Upper lobe of right lung (tissue), 1 donor: ENCODE measurements at regions not wholly inside any gene's neighbourhood (a gene's known extent, or its start where the extent isn't known, plus 50 kb on each side); places are given as distances from the start of the nearest gene placed in this dataset.

Source experiments
- ATAC-seq: fragments of 200-7000 bp; cut with Tn5 transposase; one replicate; pipeline ENCODE4 v1.9.1; 2020; ENCODE audit warnings: mild to moderate bottlenecking, moderate library complexity
- DNase-seq: peaks from one replicate; pipeline ENCODE4 v3.0.0-alpha.2; 2020
- H3K27ac ChIP-seq: fragments of 200-600 bp; one replicate; pipeline ENCODE4 v1.8.0; 2022
- H3K27me3 ChIP-seq: fragments of 200-600 bp; one replicate; pipeline ENCODE4 v1.8.0; 2022; ENCODE audit warnings: mild to moderate bottlenecking
- H3K36me3 ChIP-seq: fragments of 200-600 bp; one replicate; pipeline ENCODE4 v1.8.0; 2022
- H3K4me1 ChIP-seq: fragments of 200-600 bp; one replicate; pipeline ENCODE4 v1.8.0; 2022
- H3K4me3 ChIP-seq: fragments of 200-600 bp; one replicate; pipeline ENCODE4 v1.8.0; 2022; ENCODE audit warnings: mild to moderate bottlenecking
- H3K9me3 ChIP-seq: fragments of 200-600 bp; one replicate; pipeline ENCODE4 v1.8.0; 2022
- CTCF ChIP-seq: fragments of 200-600 bp; IDR thresholded peaks from one replicate; pipeline ENCODE4 v1.8.0; 2022; ENCODE audit warnings: antibody characterized with exemption
- intact Hi-C: fragments of 100-400 bp; cut with DNase I; formaldehyde crosslinking; loops from one replicate; pipeline ENCODE4 v1.11.0; 2022
- donor health status: DM: no; HTN: yes; CAD: no; lungs with severe emphysema.

GRCh38 chr4:142933207-142933606 lies 87.1 kb upstream of the INPP4B start:
- Histone ChIP-seq H3K27ac (no peak overlapping the region), H3K9me3 (no peaks in the 10 kb centered on the region), H3K36me3 (no peaks in the 10 kb centered on the region), H3K27me3 (no peaks in the 10 kb centered on the region), H3K4me3 (no peak overlapping the region), H3K4me1 (no peaks in the 10 kb centered on the region)
- intact Hi-C loops: no loop called here
- DNase-seq: no peak
- TF ChIP-seq CTCF: no peak
- ATAC-seq: no peak

- H3K9me3 ChIP-seq: no peaks in the 10 kb centered on the region
- no peak overlapping the region for H3K4me3 ChIP-seq
- no peak for DNase-seq
- ATAC-seq: no peak
- no peaks in the 10 kb centered on the region for H3K27me3 ChIP-seq
- H3K36me3 ChIP-seq: no peaks in the 10 kb centered on the region
- H3K4me1 ChIP-seq: no peaks in the 10 kb centered on the region
- intact Hi-C loops: no loop called here
- TF ChIP-seq CTCF: no peak
- H3K27ac ChIP-seq: no peak overlapping the region
Measured at GRCh38 chr4:142940425-142941330, 94.6 kb upstream of the INPP4B start.

- Histone ChIP-seq H3K27me3 (no peaks in the 10 kb centered on the region), H3K4me1 (no peaks in the 10 kb centered on the region), H3K9me3 (no peaks in the 10 kb centered on the region), H3K4me3 (no peak overlapping the region), H3K27ac (no peak overlapping the region), H3K36me3 (no peaks in the 10 kb centered on the region)
- ATAC-seq (no peak), DNase-seq (no peak)
- intact Hi-C loops: no loop called here
- TF ChIP-seq CTCF: no peak
Measured at GRCh38 chr4:142944565-142944964, 98.5 kb upstream of the INPP4B start.

GRCh38 chr4:142952821-142953580 lies 106.9 kb upstream of the INPP4B start:
- H3K4me3 ChIP-seq: no peak overlapping the region
- no peak overlapping the region for H3K27ac ChIP-seq
- H3K27me3 ChIP-seq: no peaks in the 10 kb centered on the region
- DNase-seq (no peak), ATAC-seq (no peak)
- TF ChIP-seq CTCF: no peak
- H3K9me3 ChIP-seq: no peaks in the 10 kb centered on the region
- no peaks in the 10 kb centered on the region for H3K4me1 ChIP-seq
- intact Hi-C loops: no loop called here
- H3K36me3 ChIP-seq: no peaks in the 10 kb centered on the region

GRCh38 chr4:142954415-142954814 lies 108.3 kb upstream of the INPP4B start:
- no peaks in the 10 kb centered on the region for H3K4me1 ChIP-seq
- TF ChIP-seq CTCF: no peak
- no peak for DNase-seq
- no peaks in the 10 kb centered on the region for H3K27me3 ChIP-seq
- H3K36me3 ChIP-seq: no peaks in the 10 kb centered on the region
- intact Hi-C loops: no loop called here
- no peaks in the 10 kb centered on the region for H3K9me3 ChIP-seq
- ATAC-seq: no peak
- H3K4me3 ChIP-seq: no peak overlapping the region
- H3K27ac ChIP-seq: no peak overlapping the region
